Left lung (tissue), 4 donors: ENCODE measurements at regions not wholly inside any gene's neighbourhood (a gene's known extent, or its start where the extent isn't known, plus 50 kb on each side); places are given as distances from the start of the nearest gene placed in this dataset.

ENCODE experiments used
- ATAC-seq: fragments of 200-7000 bp; cut with Tn5 transposase; one replicate; pipeline ENCODE4 v1.9.1; 2020; ENCODE audit warnings: moderate library complexity
- DNase-seq, 4 donors: peaks; one replicate each; pipeline ENCODE4 v3.0.0-alpha.2; 2013 to 2020
- H3K27ac ChIP-seq, 2 donors: fragments of 200-600 bp; sonication (generic) in 1 of 2; one replicate each; pipeline versions ENCODE4 v1.5.0 to v1.8.0; 2020 to 2021
- H3K27me3 ChIP-seq, 2 donors: fragments of 200-600 bp; sonication (generic) in 1 of 2; one replicate each; pipeline versions ENCODE4 v1.5.0 to v1.8.0; 2020 to 2021
- H3K36me3 ChIP-seq, 2 donors: fragments of 200-600 bp; sonication (generic) in 1 of 2; one replicate each; pipeline versions ENCODE4 v1.5.0 to v1.8.0; 2020 to 2021
- H3K4me1 ChIP-seq, 2 donors: fragments of 200-600 bp; one replicate each; pipeline ENCODE4 v1.8.0; 2021
- H3K4me3 ChIP-seq, 2 donors: fragments of 200-600 bp; sonication (generic) in 1 of 2; one replicate each; pipeline versions ENCODE4 v1.5.0 to v1.8.0; 2020 to 2021; ENCODE audit warnings: mild to moderate bottlenecking in 1 of 2
- H3K9me3 ChIP-seq, 2 donors: fragments of 200-600 bp; sonication (generic) in 1 of 2; one replicate each; pipeline versions ENCODE4 v1.5.0 to v1.8.0; 2020 to 2021
- CTCF ChIP-seq, 2 donors: fragments of 200-600 bp; sonication (generic) in 1 of 2; IDR thresholded peaks; one replicate each; pipeline versions ENCODE4 v1.5.0 to v1.8.0; 2021; ENCODE audit warnings: antibody characterized with exemption in 2 of 2
- intact Hi-C, 2 donors: fragments of 100-400 bp; cut with DNase I; formaldehyde crosslinking; loops; one replicate each; pipeline versions ENCODE4 v1.11.2 to v1.14.2; 2022
- donor health status: DM: no; HTN: yes; CAD: no.
- donor health status: DM: no; HTN: no; CAD: no.

- Histone ChIP-seq H3K27me3 (no peaks in the 10 kb centered on the region), H3K4me3 (no peak overlapping the region), H3K9me3 (no peaks in the 10 kb centered on the region), H3K27ac (no peak overlapping the region), H3K4me1 (peaks cover under 1 to 4% of the 10 kb centered on the region in 2 donors), H3K36me3 (no peaks in the 10 kb centered on the region)
- ATAC-seq, result peak; percentile 66
- intact Hi-C loops, result no loop called here
- DNase-seq, result no peak
- TF ChIP-seq CTCF (IDR thresholded peaks at IDR 0.05), result no peak
Measured at GRCh38 chr3:107962946-107963345, 127.9 kb downstream of the CD47 start.

- H3K27ac ChIP-seq, result no peak overlapping the region
- H3K27me3 ChIP-seq, result no peaks in the 10 kb centered on the region
- no peak for TF ChIP-seq CTCF (IDR thresholded peaks at IDR 0.05)
- no peak overlapping the region for H3K4me3 ChIP-seq
- no peaks in the 10 kb centered on the region for H3K9me3 ChIP-seq
- no peaks in the 10 kb centered on the region for H3K36me3 ChIP-seq
- ATAC-seq (no peak), DNase-seq (no peak)
- peaks cover 9 to 13% of the 10 kb centered on the region in 2 donors for H3K4me1 ChIP-seq
- intact Hi-C loops, result no loop called here
Measured at GRCh38 chr3:107962037-107962436, 128.8 kb downstream of the CD47 start.

DNA sequence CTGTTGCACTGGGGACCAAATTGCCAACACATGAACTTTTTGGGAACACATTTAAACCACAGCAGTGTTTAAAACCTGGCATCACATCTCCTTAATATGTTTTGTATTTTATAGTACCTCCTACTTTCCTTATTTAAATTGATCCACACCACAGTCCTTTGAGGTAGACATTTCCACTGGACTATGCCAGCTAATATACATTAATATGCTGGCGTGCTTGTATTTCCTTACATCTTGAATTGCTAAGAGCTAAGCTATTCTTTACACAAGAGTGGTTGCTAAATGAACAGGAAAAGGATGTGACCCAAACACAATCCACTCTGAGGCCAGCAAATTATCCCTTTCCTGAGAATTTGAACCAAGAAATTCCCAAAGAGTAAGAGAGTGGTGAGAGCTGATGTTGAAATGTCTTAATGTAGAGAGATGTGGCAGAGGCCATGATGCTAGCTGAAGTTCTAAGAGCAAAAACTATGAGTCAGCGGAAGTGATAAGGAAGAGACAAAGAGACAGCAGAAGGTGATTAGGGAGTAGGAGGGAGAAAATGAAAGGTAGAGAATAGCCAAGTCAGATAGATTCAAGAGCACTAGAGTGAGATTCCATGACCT lies 131.2 kb downstream of the CD47 start:
- no peak overlapping the region for H3K4me3 ChIP-seq
- no peak overlapping the region for H3K27ac ChIP-seq
- intact Hi-C loops, result no loop called here
- H3K9me3 ChIP-seq, result no peaks in the 10 kb centered on the region
- DNase-seq, result no peak
- no peak for TF ChIP-seq CTCF (IDR thresholded peaks at IDR 0.05)
- H3K36me3 ChIP-seq, result no peaks in the 10 kb centered on the region
- H3K4me1 ChIP-seq, result peaks cover 14 to 25% of the 10 kb centered on the region in 2 donors
- ATAC-seq, result no peak
- no peaks in the 10 kb centered on the region for H3K27me3 ChIP-seq

DNA sequence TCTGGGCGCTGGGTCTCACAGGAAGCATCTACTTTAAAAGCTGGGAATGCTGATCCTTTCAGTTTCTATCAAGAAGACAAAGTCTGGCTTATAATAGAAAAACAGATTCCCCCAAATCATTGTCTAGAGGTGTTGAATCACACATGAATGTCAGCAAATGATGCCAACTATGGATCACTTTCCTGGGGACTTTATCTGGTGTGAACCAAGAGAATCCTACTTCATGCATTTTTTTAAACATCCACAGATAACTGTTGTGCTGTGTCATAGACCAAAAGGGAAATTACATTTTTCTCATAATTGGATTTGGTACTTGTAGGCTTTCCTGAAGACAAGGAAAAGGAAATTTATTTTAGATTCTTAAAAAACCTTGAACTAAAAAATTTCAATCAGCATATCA lies 132.7 kb downstream of the CD47 start:
- Histone ChIP-seq H3K27me3 (no peaks in the 10 kb centered on the region), H3K4me1 (peaks cover 14 to 25% of the 10 kb centered on the region in 2 donors), H3K27ac (peak overlapping the region; percentile 66), H3K4me3 (no peak overlapping the region), H3K36me3 (no peaks in the 10 kb centered on the region), H3K9me3 (no peaks in the 10 kb centered on the region)
- no peak for TF ChIP-seq CTCF (IDR thresholded peaks at IDR 0.05)
- ATAC-seq, result no peak
- intact Hi-C loops, result no loop called here
- DNase-seq, result no peak

GRCh38 chr3:107956991-107957900 lies 133.6 kb downstream of the CD47 start:
- no peaks in the 10 kb centered on the region for H3K27me3 ChIP-seq
- H3K9me3 ChIP-seq, result no peaks in the 10 kb centered on the region
- no peaks in the 10 kb centered on the region for H3K36me3 ChIP-seq
- peaks cover 14 to 25% of the 10 kb centered on the region in 2 donors for H3K4me1 ChIP-seq
- peak overlapping the region; percentile 66 for H3K27ac ChIP-seq
- no peak overlapping the region for H3K4me3 ChIP-seq
- peak in 3 of 4 donors; percentile 74 to 90 (median 79) for DNase-seq
- no peak for TF ChIP-seq CTCF (IDR thresholded peaks at IDR 0.05)
- intact Hi-C loops, result no loop called here
- ATAC-seq, result peak; percentile 86
